Esophagus squamous epithelium (tissue), 4 donors: ENCODE measurements at regions not wholly inside any gene's neighbourhood (a gene's known extent, or its start where the extent isn't known, plus 50 kb on each side); places are given as distances from the start of the nearest gene placed in this dataset.

ENCODE experiments used
- CTCF ChIP-seq, 6 experiments: fragments of 450-650 bp in 4 of 6; fragments of 200-600 bp in 2 of 6; sonication (generic) in 2 of 6; IDR thresholded peaks; one replicate each; pipeline ENCODE4 v1.5.1; 2016 to 2019; ENCODE audit warnings: antibody characterized with exemption in 6 of 6, mild to moderate bottlenecking in 4 of 6, moderate library complexity in 4 of 6
- POLR2A ChIP-seq, 4 donors: fragments of 450-650 bp; IDR thresholded peaks; one replicate each; pipeline ENCODE4 v1.6.1; 2017; ENCODE audit warnings: antibody characterized with exemption in 4 of 4, mild to moderate bottlenecking in 4 of 4, moderate library complexity in 3 of 4

- no peak for TF ChIP-seq CTCF (IDR thresholded peaks at IDR 0.05)
- TF ChIP-seq POLR2A (IDR thresholded peaks at IDR 0.05), result no peak
Observed at GRCh38 chr2:242035858-242036652, 166.5 kb downstream of the RTP5 start.
